ENCODE measurements at regions not wholly inside any gene's neighbourhood (a gene's known extent, or its start where the extent isn't known, plus 50 kb on each side); places are given as distances from the start of the nearest gene placed in this dataset.
"Not testable (repeated sequence)": the region's sequence is repeated elsewhere in the genome, so short reads cannot be mapped to it uniquely, and the experiment has no call there.

GRCh38 chrY:9260426-9260825, 76.8 kb upstream of the TSPY4 start:
- no CpG with 5 or more reads among the region's 4 CpGs for WGBS (ENCODE audit: insufficient coverage, low coverage, low lambda C conversion rate, missing lambda C conversion rate)
- TF ChIP-seq POLR2A (IDR thresholded peaks at IDR 0.05) (no peak), CTCF (IDR thresholded peaks at IDR 0.05) (no peak)

GRCh38 chrY:9265551-9265950, 71.7 kb upstream of the TSPY4 start:
- no peaks in the 10 kb centered on the region for H3K27me3 ChIP-seq
- no peak overlapping the region for H3K4me3 ChIP-seq
- DNase-seq (no peak), ATAC-seq (no peak)
- intact Hi-C loops (cut with DNase I) = no loop called here
- TF ChIP-seq CTCF (IDR thresholded peaks at IDR 0.05) (no peak), POLR2A (IDR thresholded peaks at IDR 0.05) (no peak)
- WGBS (ENCODE audit: insufficient coverage, low coverage, low lambda C conversion rate, missing lambda C conversion rate) = no CpG with 5 or more reads among the region's 3 CpGs
- H3K9me3 ChIP-seq = no peaks in the 10 kb centered on the region
- H3K36me3 ChIP-seq = no peaks in the 10 kb centered on the region
- no peak overlapping the region for H3K27ac ChIP-seq
- H3K4me1 ChIP-seq = no peaks in the 10 kb centered on the region

More at GRCh38 chrY:9260426-9260825, 76.8 kb upstream of the TSPY4 start:
- no peak for DNase-seq
- H3K27ac ChIP-seq = no peak overlapping the region
- no peak for ATAC-seq
- H3K4me3 ChIP-seq = no peak overlapping the region
- no peaks in the 10 kb centered on the region for H3K9me3 ChIP-seq
- H3K27me3 ChIP-seq = no peaks in the 10 kb centered on the region
- H3K36me3 ChIP-seq = no peaks in the 10 kb centered on the region
- no peaks in the 10 kb centered on the region for H3K4me1 ChIP-seq
- intact Hi-C loops (cut with DNase I) = no loop called here

- no CpG with 5 or more reads among the region's 3 CpGs for WGBS (ENCODE audit: insufficient coverage, low coverage, low lambda C conversion rate, missing lambda C conversion rate)
- intact Hi-C loops (cut with DNase I); H3K4me1 ChIP-seq; H3K36me3 ChIP-seq; ATAC-seq; H3K4me3 ChIP-seq; H3K9me3 ChIP-seq; H3K27ac ChIP-seq; DNase-seq; H3K27me3 ChIP-seq: not testable (repeated sequence)
Measured at GRCh38 chrY:9270351-9270750, 66.9 kb upstream of the TSPY4 start.

- DNase-seq; H3K27me3 ChIP-seq; H3K36me3 ChIP-seq; H3K9me3 ChIP-seq; ATAC-seq; intact Hi-C loops (cut with DNase I); H3K27ac ChIP-seq; H3K4me3 ChIP-seq; H3K4me1 ChIP-seq: not testable (repeated sequence)
- WGBS (ENCODE audit: insufficient coverage, low coverage, low lambda C conversion rate, missing lambda C conversion rate) = no CpG with 5 or more reads among the region's 6 CpGs
Measured at GRCh38 chrY:9272847-9273246, 64.4 kb upstream of the TSPY4 start.

- H3K36me3 ChIP-seq; DNase-seq; H3K27me3 ChIP-seq; H3K9me3 ChIP-seq; ATAC-seq; H3K4me3 ChIP-seq; H3K27ac ChIP-seq; intact Hi-C loops (cut with DNase I); H3K4me1 ChIP-seq: not testable (repeated sequence)
- WGBS (ENCODE audit: insufficient coverage, low coverage, low lambda C conversion rate, missing lambda C conversion rate) = no CpG with 5 or more reads among the region's 7 CpGs
Measured at GRCh38 chrY:9278842-9279241, 58.4 kb upstream of the TSPY4 start.

All from right lobe of liver (tissue), 6 donors.